GM04504 (cell line): ENCODE measurements at regions not wholly inside any gene's neighbourhood (a gene's known extent, or its start where the extent isn't known, plus 50 kb on each side); places are given as distances from the start of the nearest gene placed in this dataset.

Experiments
- DNase-seq: peaks from one replicate; pipeline ENCODE4 v3.0.0-alpha.2; 2012; ENCODE audit warnings: low read depth

GRCh38 chr4:161008527-161008926, 1155.3 kb downstream of the FSTL5 start:
- DNase-seq, result no peak

GRCh38 chr4:161010227-161010626, 1153.6 kb downstream of the FSTL5 start:
- DNase-seq, result no peak
